Fibroblast of lung (primary cell): ENCODE measurements at regions not wholly inside any gene's neighbourhood (a gene's known extent, or its start where the extent isn't known, plus 50 kb on each side); places are given as distances from the start of the nearest gene placed in this dataset.

Experiments used
- DNase-seq, 2 donors: peaks; one replicate each; pipeline versions ENCODE4 v3.0.0 to v3.0.0-alpha.2; 2010; ENCODE audit warnings: low read depth in 2 of 2
- H2AFZ ChIP-seq: 2 replicates; pipeline ENCODE4 v1.5.1; 2012; ENCODE audit warnings: low read length, control low read depth, inconsistent platforms
- H3K27ac ChIP-seq: 2 replicates; pipeline ENCODE4 v1.5.1; 2011; ENCODE audit warnings: low read length, control low read depth; ENCODE audit not compliant: insufficient read depth
- H3K27me3 ChIP-seq: 2 replicates; pipeline ENCODE4 v1.5.1; 2011; ENCODE audit warnings: mild to moderate bottlenecking, low read length; ENCODE audit not compliant: control insufficient read depth, insufficient read depth
- H3K36me3 ChIP-seq: 2 replicates; pipeline ENCODE4 v1.5.1; 2011; ENCODE audit warnings: low read length; ENCODE audit not compliant: control insufficient read depth, insufficient read depth
- H3K4me1 ChIP-seq: 2 replicates; pipeline ENCODE4 v1.5.1; 2011; ENCODE audit warnings: low read length; ENCODE audit not compliant: control insufficient read depth, insufficient read depth; ENCODE audit errors: extremely low read depth
- H3K4me2 ChIP-seq: 2 replicates; pipeline ENCODE4 v1.5.1; 2011; ENCODE audit warnings: low read length, control low read depth; ENCODE audit not compliant: insufficient read depth; ENCODE audit errors: extremely low read depth
- H3K4me3 ChIP-seq, 4 experiments: fragments of 200-600 bp in 1 of 4; sonication (generic) in 1 of 4; replicated peaks in 1 of 4; 2 replicates each; pipeline ENCODE4 v1.5.1; 2011 to 2016; ENCODE audit warnings: low read length in 4 of 4, low read depth in 3 of 4, mild to moderate bottlenecking in 3 of 4, control low read depth in 2 of 4, inconsistent platforms in 1 of 4, mixed read lengths in 1 of 4; ENCODE audit not compliant: insufficient read depth in 1 of 4; ENCODE audit errors: control extremely low read depth in 1 of 4
- H3K79me2 ChIP-seq: 2 replicates; pipeline ENCODE4 v1.5.1; 2012; ENCODE audit warnings: mild to moderate bottlenecking, low read length, inconsistent platforms; ENCODE audit not compliant: control insufficient read depth, insufficient read depth
- H3K9ac ChIP-seq: 2 replicates; pipeline ENCODE4 v1.5.1; 2011; ENCODE audit warnings: mild to moderate bottlenecking, low read length, control low read depth; ENCODE audit not compliant: insufficient read depth
- H3K9me3 ChIP-seq: 2 replicates; pipeline ENCODE4 v1.5.1; 2012; ENCODE audit warnings: low read depth, low read length; ENCODE audit not compliant: control insufficient read depth, insufficient read depth
- H4K20me1 ChIP-seq: 2 replicates; pipeline ENCODE4 v1.5.1; 2011; ENCODE audit warnings: low read length; ENCODE audit not compliant: control insufficient read depth, insufficient read depth; ENCODE audit errors: extremely low read depth
- CTCF ChIP-seq, 2 donors: IDR thresholded peaks in 1 of 2; conservative IDR thresholded peaks in 1 of 2; 1 replicate in 1 of 2; 2 replicates in 1 of 2; pipeline ENCODE4 v1.5.1; 2011 to 2012; ENCODE audit warnings: low read length in 2 of 2, control low read depth in 1 of 2, inconsistent platforms in 1 of 2, low read depth in 1 of 2, mild to moderate bottlenecking in 1 of 2
- EZH2 ChIP-seq: IDR thresholded peaks from 2 replicates; pipeline ENCODE4 v1.5.1; 2012; ENCODE audit warnings: low read length, control low read depth, mild to moderate bottlenecking; ENCODE audit errors: missing control alignments

DNA sequence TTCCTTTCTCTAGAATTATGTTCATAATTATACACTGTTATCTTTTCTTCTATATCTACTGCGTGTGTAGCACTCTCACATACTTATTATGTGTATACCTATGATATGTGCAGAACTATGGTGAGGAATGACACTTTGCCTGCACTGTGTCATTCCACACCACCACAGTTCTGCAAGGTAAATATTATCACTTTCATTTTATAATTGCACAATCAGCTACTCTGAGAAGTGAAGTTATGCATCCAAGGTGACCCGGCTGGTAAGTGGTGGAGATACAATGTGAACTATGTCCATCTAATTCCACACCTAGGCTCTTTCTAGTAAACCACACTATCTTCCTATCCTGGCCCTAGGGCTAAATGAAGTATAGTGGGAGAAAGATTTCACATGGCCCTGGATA is 170.1 kb upstream of the ATP10B start:
- Histone ChIP-seq H3K36me3 (no peaks in the 10 kb centered on the region), H3K27me3 (no peaks in the 10 kb centered on the region), H3K4me2 (no peak overlapping the region), H3K27ac (no peak overlapping the region), H2AFZ (no peak overlapping the region), H4K20me1 (no peaks in the 10 kb centered on the region), H3K9me3 (no peaks in the 10 kb centered on the region), H3K79me2 (no peaks in the 10 kb centered on the region), H3K9ac (no peak overlapping the region), H3K4me1 (no peaks in the 10 kb centered on the region), H3K4me3 (no peak overlapping the region)
- no peak for DNase-seq
- TF ChIP-seq CTCF (conservative IDR thresholded peaks at IDR 0.05 in 1 of 2, IDR thresholded peaks at IDR 0.05 in 1 of 2; ENCODE audit: low read depth in 1 of 2, low read length in 2 of 2): no peak

GRCh38 chr5:161009817-161010216 is 157.8 kb upstream of the ATP10B start:
- Histone ChIP-seq H2AFZ (no peak overlapping the region), H3K4me3 (no peak overlapping the region), H3K4me2 (no peak overlapping the region), H3K9ac (no peak overlapping the region), H4K20me1 (no peaks in the 10 kb centered on the region), H3K27me3 (no peaks in the 10 kb centered on the region), H3K27ac (no peak overlapping the region), H3K36me3 (no peaks in the 10 kb centered on the region), H3K4me1 (no peaks in the 10 kb centered on the region), H3K79me2 (no peaks in the 10 kb centered on the region), H3K9me3 (no peaks in the 10 kb centered on the region)
- TF ChIP-seq CTCF (conservative IDR thresholded peaks at IDR 0.05 in 1 of 2, IDR thresholded peaks at IDR 0.05 in 1 of 2; ENCODE audit: low read depth in 1 of 2, low read length in 2 of 2) (no peak), EZH2 (no peak)
- no peak for DNase-seq

DNA sequence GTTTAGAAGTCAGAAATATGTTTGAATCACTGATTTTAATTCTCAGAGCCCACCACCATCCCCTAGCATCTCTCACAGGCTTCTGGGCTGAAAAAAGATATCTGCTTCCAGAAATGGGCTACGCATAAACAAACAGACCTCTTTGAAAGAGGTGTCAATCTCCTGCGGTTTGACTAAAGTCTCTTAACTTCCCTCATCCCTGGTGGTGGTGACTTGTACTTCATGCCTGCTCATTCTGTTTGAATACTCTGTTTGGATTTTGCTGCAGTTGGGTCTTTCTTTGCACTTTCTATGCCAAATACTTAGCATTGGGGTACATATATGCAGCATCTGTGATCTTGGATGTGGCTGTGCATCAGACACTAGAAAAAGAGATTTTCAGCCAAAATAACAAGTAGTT is 157.2 kb upstream of the ATP10B start:
- no peak overlapping the region for H3K27ac ChIP-seq
- TF ChIP-seq CTCF (conservative IDR thresholded peaks at IDR 0.05 in 1 of 2, IDR thresholded peaks at IDR 0.05 in 1 of 2; ENCODE audit: low read depth in 1 of 2, low read length in 2 of 2): no peak
- TF ChIP-seq EZH2: no peak
- H3K36me3 ChIP-seq: no peaks in the 10 kb centered on the region
- H3K79me2 ChIP-seq: no peaks in the 10 kb centered on the region
- no peaks in the 10 kb centered on the region for H3K9me3 ChIP-seq
- no peaks in the 10 kb centered on the region for H4K20me1 ChIP-seq
- no peak overlapping the region for H2AFZ ChIP-seq
- H3K4me2 ChIP-seq: no peak overlapping the region
- no peak for DNase-seq
- no peak overlapping the region for H3K9ac ChIP-seq
- H3K4me3 ChIP-seq: no peak overlapping the region
- no peaks in the 10 kb centered on the region for H3K4me1 ChIP-seq
- no peaks in the 10 kb centered on the region for H3K27me3 ChIP-seq
